IMR-90 (cell line): ENCODE measurements at regions not wholly inside any gene's neighbourhood (a gene's known extent, or its start where the extent isn't known, plus 50 kb on each side); places are given as distances from the start of the nearest gene placed in this dataset.

Experiments used
- ATAC-seq: fragments of 200-7000 bp; cut with Tn5 transposase; 2 replicates; pipeline ENCODE4 v1.9.1; 2020; ENCODE audit warnings: low read depth, mild to moderate bottlenecking, moderate library complexity
- BruUV-seq: library from RNA; stranded (reverse); fragments of 400-500 nt; replicated peaks from 2 replicates; lab custom pipeline; 2021; lab: Mats Ljungman, UMichigan
- CTCF ChIA-PET: fragments of 300-600 bp; formaldehyde crosslinking; extraction: SDS; loops from one replicate; lab custom pipeline; 2021; ENCODE audit warnings: antibody characterized with exemption; lab: Yijun Ruan, JAX
- POLR2A ChIA-PET: fragments of 300-600 bp; sonication (Branson Sonifier 250); formaldehyde crosslinking; loops from one replicate; lab custom pipeline; 2022; ENCODE audit warnings: antibody characterized with exemption; ENCODE audit not compliant: unreplicated experiment; lab: Charles Lee
- DNase-seq: peaks from one replicate; pipeline ENCODE4 v3.0.0; 2013
- H2AFZ ChIP-seq: replicated peaks from 2 replicates; pipeline ENCODE3; 2013; ENCODE audit warnings: low read length, mild to moderate bottlenecking; ENCODE audit not compliant: poor library complexity
- H2AK5ac ChIP-seq: 2 replicates; pipeline ENCODE4 v1.6.1; 2013; ENCODE audit warnings: low read depth, low read length, inconsistent platforms
- H2AK9ac ChIP-seq: replicated peaks from 2 replicates; pipeline ENCODE3; 2013; ENCODE audit warnings: mild to moderate bottlenecking, low read depth, low read length, moderate library complexity; ENCODE audit not compliant: poor library complexity
- H2BK120ac ChIP-seq: 2 replicates; pipeline ENCODE4 v1.6.1; 2013; ENCODE audit warnings: low read depth, low read length, inconsistent platforms
- H2BK15ac ChIP-seq: 3 replicates; pipeline ENCODE4 v1.6.1; 2013; ENCODE audit warnings: low read depth, low read length, inconsistent platforms
- H2BK20ac ChIP-seq: 2 replicates; pipeline ENCODE4 v1.6.1; 2013; ENCODE audit warnings: low read depth, mild to moderate bottlenecking, inconsistent platforms, low read length, moderate library complexity
- H2BK5ac ChIP-seq: 2 replicates; pipeline ENCODE4 v1.6.1; 2013; ENCODE audit warnings: mild to moderate bottlenecking, low read depth, low read length, inconsistent platforms; ENCODE audit not compliant: poor library complexity, severe bottlenecking
- H3K14ac ChIP-seq: replicated peaks from 2 replicates; pipeline ENCODE4 v1.6.1; 2013; ENCODE audit warnings: low read depth, low read length, inconsistent platforms
- H3K18ac ChIP-seq: 2 replicates; pipeline ENCODE4 v1.6.1; 2013; ENCODE audit warnings: low read depth, low read length, control low read depth
- H3K23ac ChIP-seq: 2 replicates; pipeline ENCODE4 v1.6.1; 2013; ENCODE audit warnings: low read depth, low read length, inconsistent platforms
- H3K27ac ChIP-seq: 2 replicates; pipeline ENCODE4 v1.5.1; 2013; ENCODE audit warnings: mild to moderate bottlenecking, control low read depth, low read length; ENCODE audit not compliant: insufficient read depth
- H3K27me3 ChIP-seq: 2 replicates; pipeline ENCODE4 v1.6.1; 2013; ENCODE audit warnings: low read length; ENCODE audit not compliant: control insufficient read depth, insufficient read depth
- H3K36me3 ChIP-seq: 2 replicates; pipeline ENCODE4 v1.6.1; 2013; ENCODE audit warnings: low read length, mixed read lengths; ENCODE audit not compliant: control insufficient read depth, insufficient read depth
- H3K4ac ChIP-seq: 2 replicates; pipeline ENCODE4 v1.6.1; 2013; ENCODE audit warnings: low read depth, low read length, inconsistent platforms
- H3K4me1 ChIP-seq: 2 replicates; pipeline ENCODE4 v1.6.1; 2013; ENCODE audit warnings: low read length, mixed read lengths; ENCODE audit not compliant: control insufficient read depth, insufficient read depth
- H3K4me2 ChIP-seq: 2 replicates; pipeline ENCODE4 v1.6.1; 2013; ENCODE audit warnings: low read depth, mild to moderate bottlenecking, control low read depth, low read length, moderate library complexity
- H3K4me3 ChIP-seq: 2 replicates; pipeline ENCODE4 v1.5.1; 2013; ENCODE audit warnings: low read depth, mild to moderate bottlenecking, control low read depth, low read length, moderate library complexity; ENCODE audit not compliant: insufficient read depth
- H3K56ac ChIP-seq: 2 replicates; pipeline ENCODE4 v1.6.1; 2013; ENCODE audit warnings: low read length, inconsistent platforms; ENCODE audit not compliant: insufficient read depth; ENCODE audit errors: extremely low read depth
- H3K79me1 ChIP-seq, 2 experiments: 2 replicates each; pipeline ENCODE4 v1.6.1; 2013; ENCODE audit warnings: low read length in 2 of 2, inconsistent platforms in 1 of 2, low read depth in 1 of 2
- H3K9ac ChIP-seq: 2 replicates; pipeline ENCODE4 v1.6.1; 2013; ENCODE audit warnings: low read depth, low read length, control low read depth
- H3K9me1 ChIP-seq: 2 replicates; pipeline ENCODE4 v1.6.1; 2013; ENCODE audit warnings: low read length, inconsistent platforms; ENCODE audit not compliant: insufficient read depth
- H3K9me3 ChIP-seq: 2 replicates; pipeline ENCODE4 v1.6.1; 2013; ENCODE audit warnings: low read length; ENCODE audit not compliant: control insufficient read depth, insufficient read depth
- H4K20me1 ChIP-seq: 2 replicates; pipeline ENCODE4 v1.6.1; 2013; ENCODE audit warnings: low read length, inconsistent platforms; ENCODE audit not compliant: insufficient read depth
- H4K5ac ChIP-seq: 2 replicates; pipeline ENCODE4 v1.6.1; 2013; ENCODE audit warnings: mild to moderate bottlenecking, low read depth, low read length, control low read depth
- H4K8ac ChIP-seq, 2 experiments: 2 replicates each; pipeline ENCODE4 v1.6.1; 2013; ENCODE audit warnings: low read depth in 2 of 2, low read length in 2 of 2, control low read depth in 1 of 2, inconsistent platforms in 1 of 2
- H4K91ac ChIP-seq: 2 replicates; pipeline ENCODE4 v1.6.1; 2013; ENCODE audit warnings: low read depth, low read length, inconsistent platforms; ENCODE audit not compliant: insufficient read depth
- CEBPB ChIP-seq: IDR thresholded peaks from 2 replicates; pipeline ENCODE4 v1.6.1; 2012; ENCODE audit warnings: low read depth, low read length, improper control_type of control experiment
- MXI1 ChIP-seq: IDR thresholded peaks from 2 replicates; pipeline ENCODE4 v1.6.1; 2012; ENCODE audit warnings: low read depth, mild to moderate bottlenecking, low read length, moderate library complexity, borderline replicate concordance
- NFE2L2 ChIP-seq: fragments of 150-350 bp; IDR thresholded peaks from 2 replicates; pipeline ENCODE4 v1.6.1; 2016; ENCODE audit warnings: low read depth, mild to moderate bottlenecking, low read length
- RCOR1 ChIP-seq: IDR thresholded peaks from 2 replicates; pipeline ENCODE4 v1.6.1; 2012; ENCODE audit warnings: mild to moderate bottlenecking, low read length, improper control_type of control experiment; ENCODE audit not compliant: insufficient replicate concordance
- WGBS, 2 experiments: methylation state at CpG; one replicate each; pipeline versions ENCODE4 v1.1.5 to v1.1.7; 2013; ENCODE audit warnings: missing lambda C conversion rate in 2 of 2; ENCODE audit not compliant: insufficient read length in 1 of 2; ENCODE audit errors: extremely low coverage in 2 of 2; 5-methylcytosine and 5-hydroxymethylcytosine counted together
- dilution Hi-C: fragments of 300-500 bp; cut with HindIII; formaldehyde crosslinking; loops from one replicate; pipeline ENCODE4 v1.14.3; 2018; ENCODE audit warnings: low sequenced_read_pairs; ENCODE audit not compliant: unreplicated experiment
- in situ Hi-C: fragments of 300-500 bp; cut with MboI; formaldehyde crosslinking; loops from 3 replicates; pipeline ENCODE4 v1.14.3; 2019; ENCODE audit warnings: low sequenced_read_pairs, inconsistent platforms, mixed read lengths
- intact Hi-C: fragments of 100-400 bp; cut with micrococcal nuclease; formaldehyde crosslinking; loops from 2 replicates; pipeline ENCODE4 v1.10.0; 2022
- TF ChIP-seq, protein P1 (sequence below): fragments of 150-350 bp; IDR thresholded peaks from 2 replicates; pipeline ENCODE4 v1.6.1; 2017; ENCODE audit warnings: mild to moderate bottlenecking, antibody characterized with exemption, low read length, low read depth

GRCh38 chr16:9383281-9383680 lies 291.8 kb downstream of the HAPSTR1 start:
- dilution Hi-C loops (no loop called here), intact Hi-C loops (no loop called here), in situ Hi-C loops (no loop called here)
- no peak overlapping the region for H3K4me3 ChIP-seq
- H3K14ac ChIP-seq: no peak overlapping the region
- H3K79me1 ChIP-seq: no peaks in the 10 kb centered on the region
- H3K23ac ChIP-seq: no peak overlapping the region
- no peak overlapping the region for H2AK5ac ChIP-seq
- H3K27ac ChIP-seq: no peak overlapping the region
- POLR2A ChIA-PET: no interaction called here
- H3K9ac ChIP-seq: no peak overlapping the region
- H2BK15ac ChIP-seq: no peak overlapping the region
- H3K9me1 ChIP-seq: no peaks in the 10 kb centered on the region
- H3K4me2 ChIP-seq: no peak overlapping the region
- no peaks in the 10 kb centered on the region for H3K36me3 ChIP-seq
- TF ChIP-seq NFE2L2 (no peak), MXI1 (no peak), CEBPB (no peak), RCOR1 (no peak)
- TF ChIP-seq, protein P1, sequence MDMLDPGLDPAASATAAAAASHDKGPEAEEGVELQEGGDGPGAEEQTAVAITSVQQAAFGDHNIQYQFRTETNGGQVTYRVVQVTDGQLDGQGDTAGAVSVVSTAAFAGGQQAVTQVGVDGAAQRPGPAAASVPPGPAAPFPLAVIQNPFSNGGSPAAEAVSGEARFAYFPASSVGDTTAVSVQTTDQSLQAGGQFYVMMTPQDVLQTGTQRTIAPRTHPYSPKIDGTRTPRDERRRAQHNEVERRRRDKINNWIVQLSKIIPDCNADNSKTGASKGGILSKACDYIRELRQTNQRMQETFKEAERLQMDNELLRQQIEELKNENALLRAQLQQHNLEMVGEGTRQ: no peak
- no TSS peak for BruUV-seq
- no peak overlapping the region for H3K4ac ChIP-seq
- peaks cover 14% of the 10 kb centered on the region for H3K9me3 ChIP-seq
- H4K8ac ChIP-seq: no peak overlapping the region
- no peak overlapping the region for H3K56ac ChIP-seq
- no CpG with 5 or more reads among the region's 3 CpGs for WGBS, 2 experiments
- H4K91ac ChIP-seq: no peak overlapping the region
- H2AK9ac ChIP-seq: no peak overlapping the region
- CTCF ChIA-PET: no interaction called here
- DNase-seq (no peak), ATAC-seq (no peak)
- no peak overlapping the region for H2BK5ac ChIP-seq
- no peak overlapping the region for H2AFZ ChIP-seq
- no peak overlapping the region for H2BK120ac ChIP-seq
- no peak overlapping the region for H2BK20ac ChIP-seq
- H3K27me3 ChIP-seq: no peaks in the 10 kb centered on the region
- H3K4me1 ChIP-seq: no peaks in the 10 kb centered on the region
- H4K20me1 ChIP-seq: no peaks in the 10 kb centered on the region
- H4K5ac ChIP-seq: no peak overlapping the region
- H3K18ac ChIP-seq: no peak overlapping the region
